ENCODE measurements at regions not wholly inside any gene's neighbourhood (a gene's known extent, or its start where the extent isn't known, plus 50 kb on each side); places are given as distances from the start of the nearest gene placed in this dataset.
A peak's percentile ranks its signal among the peaks of the same experiment; 100 is the strongest.
"Not testable (repeated sequence)": the region's sequence is repeated elsewhere in the genome, so short reads cannot be mapped to it uniquely, and the experiment has no call there.

- not testable (repeated sequence) for DNase-seq
Measured at GRCh38 chr5:177664737-177665136, 64.8 kb downstream of the B4GALT7 start.

DNA sequence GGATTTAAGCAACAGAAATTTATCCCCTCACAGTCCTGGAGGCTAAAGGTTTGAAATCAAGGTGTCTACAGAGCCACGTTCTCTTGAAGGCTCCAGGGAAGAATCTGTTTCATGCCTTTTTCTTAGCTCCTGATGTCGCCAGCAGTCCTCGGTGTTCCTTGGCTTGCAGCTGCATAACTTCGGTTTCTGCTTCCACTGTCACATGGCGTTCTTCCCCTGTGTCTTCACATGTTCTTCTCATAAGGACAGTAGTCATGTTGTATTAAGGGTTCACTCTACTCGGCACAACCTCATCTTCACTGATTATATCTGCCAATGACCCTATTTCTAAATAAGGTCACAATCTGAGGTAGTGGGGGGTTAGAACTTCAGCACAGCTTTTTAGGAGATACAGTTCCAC, 65.2 kb downstream of the B4GALT7 start:
- not testable (repeated sequence) for DNase-seq

GRCh38 chr5:177665960-177666359, 66.0 kb downstream of the B4GALT7 start:
- not testable (repeated sequence) for DNase-seq

GRCh38 chr5:177671035-177671754, 71.3 kb downstream of the B4GALT7 start:
- not testable (repeated sequence) for DNase-seq

- DNase-seq = peak; percentile 29
Measured at GRCh38 chr5:177671755-177672690, 72.1 kb downstream of the B4GALT7 start.
